Mesodermal cell (in vitro differentiated cells): ENCODE measurements at regions not wholly inside any gene's neighbourhood (a gene's known extent, or its start where the extent isn't known, plus 50 kb on each side); places are given as distances from the start of the nearest gene placed in this dataset.

Experiments
- H3K27ac ChIP-seq: 2 replicates; pipeline ENCODE4 v1.7.0; 2013; ENCODE audit warnings: mild to moderate bottlenecking, low read depth, low read length, moderate library complexity; ENCODE audit not compliant: severe bottlenecking
- H3K36me3 ChIP-seq: 2 replicates; pipeline ENCODE4 v1.7.1; 2013; ENCODE audit warnings: mild to moderate bottlenecking, low read length, moderate library complexity; ENCODE audit not compliant: control insufficient read depth, insufficient read depth
- H3K4me1 ChIP-seq: one replicate; pipeline ENCODE4 v1.7.1; 2013; ENCODE audit warnings: mild to moderate bottlenecking, low read length; ENCODE audit not compliant: insufficient read depth, control insufficient read depth, poor library complexity, severe bottlenecking
- H3K4me3 ChIP-seq: 2 replicates; pipeline ENCODE4 v1.7.0; 2013; ENCODE audit warnings: low read length, control low read depth, mild to moderate bottlenecking; ENCODE audit not compliant: insufficient read depth, poor library complexity, severe bottlenecking; ENCODE audit errors: extremely low read depth
- H3K9me3 ChIP-seq: 2 replicates; pipeline ENCODE4 v1.7.1; 2013; ENCODE audit warnings: mild to moderate bottlenecking, low read length, moderate library complexity; ENCODE audit not compliant: control insufficient read depth
- WGBS, 2 experiments: methylation state at CpG; one replicate each; pipeline ENCODE4 v1.1.5; 2013; ENCODE audit warnings: missing lambda C conversion rate in 2 of 2; ENCODE audit not compliant: insufficient coverage in 2 of 2; 5-methylcytosine and 5-hydroxymethylcytosine counted together

DNA sequence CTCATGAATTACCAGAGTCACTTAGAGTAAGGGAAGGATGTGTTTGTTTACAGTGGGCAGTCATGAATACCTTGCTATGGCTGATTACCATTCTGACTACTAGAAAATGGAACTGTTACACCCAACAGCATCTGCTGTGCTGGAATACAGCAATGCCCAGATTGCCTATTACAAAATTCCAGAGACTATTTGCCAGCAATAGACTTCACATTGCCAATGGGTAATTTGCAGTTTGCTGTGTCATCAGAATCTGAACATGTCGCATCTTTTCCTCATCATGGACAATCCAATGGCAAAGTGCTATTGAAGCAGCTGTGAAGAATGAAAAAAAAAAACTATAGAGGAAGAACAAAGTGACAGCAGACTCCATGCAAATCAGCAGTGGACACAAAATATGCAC is 356.6 kb downstream of the CXXC4 start:
- Histone ChIP-seq H3K27ac (no peak overlapping the region), H3K4me3 (no peak overlapping the region), H3K4me1 (no peaks in the 10 kb centered on the region), H3K36me3 (no peaks in the 10 kb centered on the region), H3K9me3 (no peaks in the 10 kb centered on the region)
- no CpG with 5 or more reads among the region's 1 CpG for WGBS, 2 experiments

DNA sequence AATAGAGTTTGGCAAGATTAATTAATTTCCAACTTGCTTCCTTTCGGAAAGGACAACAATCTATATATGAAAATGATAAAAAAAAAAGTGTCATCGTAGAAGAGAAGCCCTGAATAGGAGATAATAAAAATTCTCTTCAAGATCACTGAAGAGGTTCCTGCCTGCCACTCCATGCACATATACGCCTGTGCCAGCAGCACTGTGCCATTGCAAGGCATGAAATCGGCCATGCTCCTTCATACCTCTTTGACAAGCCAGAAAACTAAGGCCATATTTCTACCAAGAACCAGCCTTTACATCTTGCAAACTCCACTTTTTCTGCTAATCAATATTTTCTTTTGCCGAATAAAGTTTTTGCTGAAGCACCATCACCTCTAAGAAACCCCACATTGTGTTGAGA is 365.5 kb downstream of the CXXC4 start:
- 71 to 85% methylated on average over 2 of the region's 5 CpGs for WGBS, 2 experiments
- Histone ChIP-seq H3K27ac (no peak overlapping the region), H3K4me3 (no peak overlapping the region)

DNA sequence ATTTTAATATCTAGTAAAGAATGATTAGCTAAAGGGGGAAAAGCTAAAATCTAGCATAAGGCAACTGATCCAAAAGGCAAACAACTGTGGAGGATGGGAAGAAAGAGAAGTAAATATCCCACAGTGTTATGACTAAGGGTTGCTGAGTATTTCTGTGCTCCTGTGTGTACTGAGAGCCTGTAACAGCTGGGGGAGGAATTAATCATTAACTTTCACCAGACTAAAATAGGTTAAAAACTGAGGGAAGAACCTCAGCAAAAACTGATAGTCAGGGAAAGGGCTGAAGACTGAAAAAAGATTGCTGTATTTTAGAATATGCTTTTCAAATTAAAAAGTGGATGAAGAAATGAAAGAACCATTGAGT is 365.9 kb downstream of the CXXC4 start:
- Histone ChIP-seq H3K36me3 (no peaks in the 10 kb centered on the region), H3K4me3 (no peak overlapping the region), H3K27ac (no peak overlapping the region), H3K9me3 (no peaks in the 10 kb centered on the region), H3K4me1 (no peaks in the 10 kb centered on the region)

More for the DNA sequence above, 365.5 kb downstream of the CXXC4 start:
- H3K36me3 ChIP-seq = no peaks in the 10 kb centered on the region
- H3K4me1 ChIP-seq = no peaks in the 10 kb centered on the region
- no peaks in the 10 kb centered on the region for H3K9me3 ChIP-seq

DNA sequence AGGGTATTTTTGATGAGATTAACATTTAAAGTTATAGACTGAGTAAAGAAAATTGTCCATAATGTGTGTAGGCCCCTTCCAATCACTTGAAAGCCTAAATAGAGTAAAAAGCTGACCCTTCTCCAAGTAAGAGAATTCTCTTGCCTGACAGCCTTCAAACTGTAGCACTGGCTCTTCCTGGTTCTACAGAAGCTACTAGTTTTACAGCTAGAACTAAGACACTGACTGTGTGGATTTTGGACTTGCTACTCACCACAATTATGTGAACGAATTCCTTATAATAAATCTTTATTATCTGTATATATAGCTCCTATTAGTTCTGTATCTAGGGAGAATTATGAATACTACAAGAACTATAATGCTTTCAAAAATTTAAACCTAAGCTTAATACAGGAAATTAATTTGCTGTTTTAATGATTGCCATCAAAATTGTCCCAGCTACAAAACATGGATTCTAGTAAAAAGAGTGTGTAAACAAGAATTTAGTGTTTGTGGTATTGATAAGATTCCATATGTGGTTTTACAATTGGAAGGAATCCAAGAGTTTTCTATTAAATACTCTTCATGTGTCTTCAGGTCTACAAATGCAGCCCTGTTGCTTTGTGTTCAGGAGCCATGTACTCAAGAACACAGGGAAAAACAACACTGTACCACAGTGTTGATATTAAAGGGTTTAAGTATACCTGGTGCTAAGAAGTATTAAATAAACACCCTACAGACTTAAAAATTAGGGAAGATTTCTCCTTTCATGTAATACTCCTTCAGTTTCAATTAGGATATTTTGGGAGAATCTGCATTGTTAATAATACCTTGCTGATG is 366.5 kb downstream of the CXXC4 start:
- Histone ChIP-seq H3K4me1 (no peaks in the 10 kb centered on the region), H3K27ac (no peak overlapping the region), H3K9me3 (no peaks in the 10 kb centered on the region), H3K36me3 (no peaks in the 10 kb centered on the region), H3K4me3 (no peak overlapping the region)
- WGBS, 2 experiments = no CpG with 5 or more reads among the region's 1 CpG

DNA sequence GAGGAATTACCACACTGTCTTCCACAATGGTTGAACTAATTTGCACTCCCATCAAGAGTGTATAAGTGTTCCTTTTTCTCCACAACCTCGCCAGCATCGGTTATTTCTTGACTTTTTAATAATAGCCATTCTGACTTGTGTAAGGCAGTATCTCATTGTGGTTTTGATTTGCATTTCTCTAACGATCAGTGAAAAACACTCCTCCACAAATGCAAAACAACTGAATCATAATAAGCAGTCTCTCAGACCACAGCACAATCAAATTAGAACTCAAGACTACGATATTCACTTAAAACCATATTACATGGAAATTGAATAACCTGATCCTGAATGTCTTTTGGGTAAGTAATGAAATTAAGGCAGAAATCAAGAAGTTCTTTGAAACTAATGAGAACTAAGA is 371.7 kb downstream of the CXXC4 start:
- WGBS, 2 experiments = no CpG with 5 or more reads among the region's 4 CpGs
- Histone ChIP-seq H3K9me3 (no peaks in the 10 kb centered on the region), H3K4me1 (no peaks in the 10 kb centered on the region), H3K27ac (no peak overlapping the region), H3K36me3 (no peaks in the 10 kb centered on the region), H3K4me3 (no peak overlapping the region)

DNA sequence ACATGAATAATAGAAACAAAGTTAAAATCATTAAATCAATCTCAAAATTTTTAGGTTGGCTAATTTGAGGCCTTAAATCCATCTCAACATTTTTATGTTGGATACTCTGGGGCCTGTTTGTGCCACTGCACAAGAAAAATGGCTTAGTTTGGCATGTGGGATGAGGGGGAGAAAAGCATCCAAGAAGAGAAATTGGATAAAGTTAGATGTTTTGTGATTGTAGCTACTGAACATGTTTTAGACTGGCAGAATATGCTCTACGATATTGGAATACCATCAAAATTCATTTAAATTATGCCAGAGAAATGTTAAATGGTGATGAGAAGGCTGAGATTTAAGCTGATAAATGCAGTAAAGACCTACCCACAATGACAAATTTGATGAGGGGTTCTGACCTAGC is 376.9 kb downstream of the CXXC4 start:
- WGBS, 2 experiments = no CpG with 5 or more reads among the region's 1 CpG
- no peak overlapping the region for H3K27ac ChIP-seq
- no peaks in the 10 kb centered on the region for H3K36me3 ChIP-seq
- H3K4me3 ChIP-seq = no peak overlapping the region
- peaks cover 4% of the 10 kb centered on the region for H3K9me3 ChIP-seq
- no peaks in the 10 kb centered on the region for H3K4me1 ChIP-seq

DNA sequence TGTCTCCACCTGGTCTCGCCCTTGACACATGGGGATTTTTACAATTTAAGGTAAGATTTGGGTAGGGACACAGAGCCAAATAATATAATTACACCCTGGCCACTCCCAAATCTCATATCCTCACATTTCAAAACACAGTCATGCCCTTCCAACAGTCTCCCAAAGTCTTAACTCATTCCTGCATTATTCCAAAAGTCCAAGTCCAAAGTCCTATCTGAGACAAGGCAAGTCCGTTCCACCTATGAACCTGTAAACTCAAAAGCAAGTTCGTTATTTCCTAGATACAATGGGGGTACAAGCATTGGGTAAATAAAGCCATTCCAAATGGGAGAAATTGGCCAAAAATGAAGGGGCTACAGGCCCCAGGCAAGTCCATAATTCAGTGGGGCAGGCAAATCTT is 380.8 kb downstream of the CXXC4 start:
- Histone ChIP-seq H3K27ac (no peak overlapping the region), H3K4me1 (no peaks in the 10 kb centered on the region), H3K4me3 (no peak overlapping the region), H3K9me3 (peaks cover 4% of the 10 kb centered on the region), H3K36me3 (no peaks in the 10 kb centered on the region)
- WGBS, 2 experiments = 88% methylated on average over 1 of the region's 3 CpGs; no CpG with 5 or more reads in 1 of the 2 experiments

DNA sequence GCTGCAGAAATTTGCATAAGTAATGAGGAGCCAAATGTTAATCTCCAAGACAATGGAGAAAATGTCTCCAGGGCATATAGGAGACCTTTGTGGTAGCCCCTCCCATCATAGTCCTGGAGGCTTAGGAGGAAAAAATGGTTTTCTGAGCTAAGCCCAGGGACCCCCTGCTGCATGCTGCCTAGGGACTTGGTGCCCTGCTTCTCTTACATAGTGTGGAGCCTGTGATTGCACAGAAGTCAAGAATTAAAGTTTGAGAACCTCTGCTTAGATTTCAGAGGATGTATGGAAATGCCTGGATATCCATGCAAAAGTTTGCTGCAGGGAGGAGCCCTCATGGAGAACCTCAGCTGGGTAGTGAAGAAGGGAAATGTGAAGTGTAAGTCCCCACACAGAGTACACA is 379.4 kb upstream of the TACR3 start:
- Histone ChIP-seq H3K36me3 (no peaks in the 10 kb centered on the region), H3K9me3 (peaks cover 15% of the 10 kb centered on the region), H3K4me1 (no peaks in the 10 kb centered on the region), H3K4me3 (no peak overlapping the region), H3K27ac (no peak overlapping the region)

DNA sequence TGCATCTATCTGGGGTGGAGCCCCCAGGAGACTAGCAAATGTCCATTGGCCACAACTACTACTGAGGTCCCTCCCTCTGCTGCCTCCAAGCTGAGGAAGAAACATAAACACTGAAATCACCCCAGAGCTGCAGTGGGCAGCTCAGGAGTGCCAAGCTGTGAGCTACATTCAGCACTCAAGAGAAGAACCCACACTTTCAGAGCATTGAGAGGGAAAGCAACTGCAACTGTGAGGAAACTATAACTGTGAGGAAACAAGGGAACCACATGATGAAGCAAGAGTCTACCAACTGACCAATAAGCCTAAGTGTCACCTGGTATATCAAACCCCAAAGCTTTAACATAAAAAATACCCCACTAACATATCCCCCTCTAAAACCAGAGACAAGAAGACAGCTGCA is 373.5 kb upstream of the TACR3 start:
- Histone ChIP-seq H3K4me3 (no peak overlapping the region), H3K9me3 (no peaks in the 10 kb centered on the region), H3K36me3 (no peaks in the 10 kb centered on the region), H3K4me1 (no peaks in the 10 kb centered on the region), H3K27ac (no peak overlapping the region)

DNA sequence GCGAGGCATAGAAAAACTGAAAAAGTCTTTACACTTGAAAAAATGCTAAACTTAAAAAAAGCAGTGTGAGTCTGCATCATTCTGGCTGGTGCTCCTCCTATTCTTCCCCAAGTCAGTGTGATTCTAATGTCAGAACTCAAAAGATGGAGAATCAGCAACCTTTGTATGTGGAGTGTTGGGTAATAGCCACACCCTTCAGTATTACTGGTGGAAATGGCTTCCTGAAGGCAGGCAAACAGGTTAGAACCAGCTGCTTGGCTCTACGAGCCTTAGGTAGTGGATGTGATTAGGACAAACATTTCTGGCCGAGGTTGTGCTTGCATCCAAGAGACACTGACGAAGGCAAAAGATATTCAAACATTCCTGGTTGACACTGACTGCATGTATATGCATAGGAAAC is 353.4 kb upstream of the TACR3 start:
- 81 to 92% methylated on average over 2 to 3 of the region's 4 CpGs for WGBS, 2 experiments
- no peaks in the 10 kb centered on the region for H3K36me3 ChIP-seq
- no peaks in the 10 kb centered on the region for H3K4me1 ChIP-seq
- no peaks in the 10 kb centered on the region for H3K9me3 ChIP-seq
- no peak overlapping the region for H3K27ac ChIP-seq
- no peak overlapping the region for H3K4me3 ChIP-seq

DNA sequence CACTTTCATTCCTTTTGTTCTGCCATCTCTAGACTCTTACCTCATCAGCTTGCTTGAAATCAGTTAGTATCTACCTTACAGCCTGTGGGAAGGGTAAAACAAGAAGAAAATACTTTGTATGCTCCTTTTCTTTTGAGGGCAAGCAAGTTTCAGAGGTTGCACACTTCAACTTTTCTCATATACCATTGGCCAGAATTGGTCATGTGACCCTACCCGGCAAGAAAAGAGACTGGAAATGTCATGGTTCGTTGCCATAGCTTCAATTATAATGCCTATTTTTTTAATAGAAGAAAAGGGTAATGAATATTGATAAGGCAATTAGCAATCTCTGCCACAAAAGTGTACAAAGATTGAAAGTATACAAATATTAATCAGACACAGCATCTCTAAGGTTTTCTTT is 346.7 kb upstream of the TACR3 start:
- Histone ChIP-seq H3K9me3 (no peaks in the 10 kb centered on the region), H3K27ac (no peak overlapping the region), H3K4me1 (no peaks in the 10 kb centered on the region), H3K36me3 (no peaks in the 10 kb centered on the region), H3K4me3 (no peak overlapping the region)
- WGBS, 2 experiments = 100% methylated on average over 1 of the region's 2 CpGs; no CpG with 5 or more reads in 1 of the 2 experiments
